Mesendoderm (in vitro differentiated cells): ENCODE measurements at regions not wholly inside any gene's neighbourhood (a gene's known extent, or its start where the extent isn't known, plus 50 kb on each side); places are given as distances from the start of the nearest gene placed in this dataset.

Experiments
- DNase-seq: peaks from one replicate; pipeline ENCODE4 v3.0.0; 2013
- H2AK5ac ChIP-seq: 2 replicates; pipeline ENCODE4 v1.6.1; 2013; ENCODE audit warnings: low read length, inconsistent platforms
- H2BK120ac ChIP-seq: 2 replicates; pipeline ENCODE4 v1.6.1; 2013; ENCODE audit warnings: low read depth, mild to moderate bottlenecking, low read length, moderate library complexity, mixed read lengths
- H2BK15ac ChIP-seq: replicated peaks from 2 replicates; pipeline ENCODE4 v1.6.1; 2013; ENCODE audit warnings: low read depth, mild to moderate bottlenecking, moderate library complexity
- H2BK5ac ChIP-seq: 2 replicates; pipeline ENCODE4 v1.6.1; 2013; ENCODE audit warnings: low read length, inconsistent platforms
- H3K18ac ChIP-seq: 2 replicates; pipeline ENCODE4 v1.6.1; 2013; ENCODE audit warnings: mild to moderate bottlenecking, low read length, mixed read lengths
- H3K23ac ChIP-seq: one replicate; pipeline ENCODE4 v1.6.1; 2013; ENCODE audit warnings: low read length
- H3K27ac ChIP-seq: 2 replicates; pipeline ENCODE4 v1.5.1; 2013; ENCODE audit warnings: low read depth, mild to moderate bottlenecking, inconsistent platforms, low read length, moderate library complexity
- H3K27me3 ChIP-seq: 2 replicates; pipeline ENCODE4 v1.6.1; 2013; ENCODE audit warnings: low read length, control low read depth, mild to moderate bottlenecking, inconsistent platforms; ENCODE audit not compliant: insufficient read depth, poor library complexity
- H3K36me3 ChIP-seq: 2 replicates; pipeline ENCODE4 v1.6.1; 2013; ENCODE audit warnings: low read length, inconsistent platforms; ENCODE audit not compliant: control insufficient read depth, insufficient read depth
- H3K4ac ChIP-seq: one replicate; pipeline ENCODE4 v1.6.1; 2013; ENCODE audit warnings: low read depth, mild to moderate bottlenecking, low read length, moderate library complexity
- H3K4me1 ChIP-seq: 2 replicates; pipeline ENCODE4 v1.6.1; 2013; ENCODE audit warnings: low read depth, low read length, inconsistent platforms; ENCODE audit not compliant: control insufficient read depth
- H3K4me2 ChIP-seq: 2 replicates; pipeline ENCODE4 v1.6.1; 2013; ENCODE audit warnings: low read length
- H3K4me3 ChIP-seq: 2 replicates; pipeline ENCODE4 v1.5.1; 2013; ENCODE audit warnings: mild to moderate bottlenecking, low read length
- H3K56ac ChIP-seq: one replicate; pipeline ENCODE4 v1.6.1; 2013; ENCODE audit warnings: low read length
- H3K79me1 ChIP-seq: 2 replicates; pipeline ENCODE4 v1.6.1; 2013; ENCODE audit warnings: low read length, inconsistent platforms
- H3K79me2 ChIP-seq: 2 replicates; pipeline ENCODE4 v1.6.1; 2013; ENCODE audit warnings: mild to moderate bottlenecking, low read length; ENCODE audit not compliant: control insufficient read depth, insufficient read depth
- H3K9ac ChIP-seq: 2 replicates; pipeline ENCODE4 v1.6.1; 2013; ENCODE audit warnings: low read length, inconsistent platforms
- H4K5ac ChIP-seq: one replicate; pipeline ENCODE4 v1.6.1; 2013; ENCODE audit warnings: low read length
- H4K8ac ChIP-seq: one replicate; pipeline ENCODE4 v1.6.1; 2013; ENCODE audit warnings: low read depth, mild to moderate bottlenecking, control low read depth, low read length, moderate library complexity
- WGBS: extraction: QIAGEN DNeasy Blood & Tissue Kit; methylation state at CpG from one replicate; pipeline ENCODE4 v1.1.7; 2013; ENCODE audit warnings: low lambda C conversion rate, missing lambda C conversion rate; ENCODE audit not compliant: insufficient coverage; ENCODE audit errors: extremely low coverage; 5-methylcytosine and 5-hydroxymethylcytosine counted together

DNA sequence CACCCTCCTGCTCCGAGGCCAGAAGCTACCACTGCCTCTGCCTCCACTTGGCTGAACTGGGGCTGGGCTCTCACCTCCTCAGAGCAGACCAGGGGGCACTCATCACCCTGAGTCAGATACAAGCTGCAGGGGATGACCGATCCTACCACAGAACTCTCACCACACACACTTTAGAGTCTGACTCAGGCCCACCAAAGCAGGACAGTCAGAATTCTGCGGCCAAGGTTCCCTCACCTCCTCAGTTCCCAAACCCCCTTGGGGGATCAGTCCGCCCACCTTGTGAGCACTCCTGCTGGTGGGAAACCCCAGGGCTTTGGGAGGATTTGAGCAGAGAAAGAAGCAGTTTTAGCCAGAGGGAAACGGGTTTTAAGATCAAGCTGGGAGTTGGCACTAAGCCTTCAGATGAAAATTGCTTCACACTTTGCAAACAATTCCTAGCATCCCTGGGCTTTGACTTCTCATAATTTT is 587.8 kb upstream of the JAG1 start:
- DNase-seq: peak; percentile 14
- Histone ChIP-seq H3K36me3 (no peaks in the 10 kb centered on the region), H4K8ac (no peak overlapping the region), H2BK5ac (no peak overlapping the region), H3K27ac (no peak overlapping the region), H3K4ac (no peak overlapping the region), H3K79me1 (no peaks in the 10 kb centered on the region), H3K4me3 (no peak overlapping the region), H3K27me3 (no peaks in the 10 kb centered on the region), H3K23ac (no peak overlapping the region), H3K4me1 (peaks cover 5% of the 10 kb centered on the region), H2AK5ac (no peak overlapping the region), H3K56ac (peak overlapping the region; percentile 51), H3K79me2 (no peaks in the 10 kb centered on the region), H2BK15ac (no peak overlapping the region), H4K5ac (no peak overlapping the region), H2BK120ac (no peak overlapping the region), H3K9ac (no peak overlapping the region), H3K4me2 (no peak overlapping the region), H3K18ac (no peak overlapping the region)
- no CpG with 5 or more reads among the region's 5 CpGs for WGBS

DNA sequence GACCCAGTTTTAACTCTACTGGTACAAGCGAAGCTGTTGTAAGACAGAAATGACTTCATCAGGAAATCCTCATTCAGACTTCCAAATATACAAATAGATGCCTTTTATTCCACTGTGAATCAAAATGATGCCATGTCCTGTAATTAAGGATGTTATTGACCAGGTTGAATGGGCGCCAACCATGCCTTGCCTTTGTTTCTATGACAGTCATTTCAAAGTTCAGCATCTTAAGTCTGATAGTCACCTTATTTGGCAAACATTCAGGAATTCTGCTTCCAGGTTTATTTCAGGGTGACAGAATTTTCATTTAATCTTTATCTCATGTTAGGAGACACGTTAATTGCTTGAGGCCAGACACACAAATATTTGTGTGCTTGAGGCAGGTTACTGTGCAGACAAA is 592.8 kb upstream of the JAG1 start:
- Histone ChIP-seq H3K4me2 (no peak overlapping the region), H3K79me2 (no peaks in the 10 kb centered on the region), H2BK15ac (no peak overlapping the region), H3K23ac (no peak overlapping the region), H3K4ac (no peak overlapping the region), H3K9ac (no peak overlapping the region), H3K79me1 (no peaks in the 10 kb centered on the region), H3K56ac (no peak overlapping the region), H2BK5ac (no peak overlapping the region), H3K18ac (peak overlapping the region; percentile 39), H4K8ac (no peak overlapping the region), H2AK5ac (no peak overlapping the region), H3K4me3 (no peak overlapping the region), H4K5ac (no peak overlapping the region), H3K27ac (no peak overlapping the region), H3K36me3 (no peaks in the 10 kb centered on the region), H3K4me1 (peaks cover 11% of the 10 kb centered on the region), H3K27me3 (no peaks in the 10 kb centered on the region), H2BK120ac (no peak overlapping the region)
- DNase-seq: no peak
- no CpG with 5 or more reads among the region's 3 CpGs for WGBS

DNA sequence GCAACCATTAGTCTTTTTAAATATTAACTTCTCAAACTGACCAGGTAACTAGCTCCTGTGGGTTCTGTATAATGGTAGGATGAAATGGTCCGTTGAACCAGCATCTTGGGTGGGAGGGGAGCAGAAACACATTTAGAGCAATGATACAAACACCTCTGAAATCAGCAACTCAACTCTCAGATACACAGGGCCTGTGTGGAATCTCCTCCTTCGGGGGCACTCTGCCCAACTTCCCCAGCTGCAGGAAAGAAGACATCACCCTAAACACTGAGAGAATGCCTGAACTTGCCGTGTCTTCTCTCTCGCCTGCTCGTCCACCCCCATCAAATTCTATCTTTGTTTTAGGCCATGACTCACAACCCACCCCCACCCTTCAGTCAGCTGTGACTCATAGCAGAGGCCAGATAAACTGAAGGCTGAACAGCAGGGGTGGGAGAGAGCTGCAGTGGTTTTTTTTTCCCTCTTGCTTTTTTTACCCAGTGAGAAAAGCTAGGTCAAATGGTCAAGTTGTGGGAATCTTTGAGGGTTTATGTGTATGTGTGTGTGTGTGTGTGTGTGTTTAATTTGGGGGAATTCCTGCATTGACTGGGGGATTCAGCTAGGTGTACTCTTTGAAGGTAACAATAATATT is 593.4 kb upstream of the JAG1 start:
- H3K36me3 ChIP-seq: no peaks in the 10 kb centered on the region
- H3K27me3 ChIP-seq: no peaks in the 10 kb centered on the region
- H3K23ac ChIP-seq: no peak overlapping the region
- H3K79me1 ChIP-seq: no peaks in the 10 kb centered on the region
- H4K8ac ChIP-seq: no peak overlapping the region
- H2BK5ac ChIP-seq: no peak overlapping the region
- H3K4me3 ChIP-seq: no peak overlapping the region
- H3K4me2 ChIP-seq: no peak overlapping the region
- peak; percentile 96 for DNase-seq
- no peak overlapping the region for H2AK5ac ChIP-seq
- no peak overlapping the region for H4K5ac ChIP-seq
- no CpG with 5 or more reads among the region's 5 CpGs for WGBS
- no peak overlapping the region for H3K9ac ChIP-seq
- H3K79me2 ChIP-seq: no peaks in the 10 kb centered on the region
- H3K27ac ChIP-seq: peak overlapping the region; percentile 30
- peak overlapping the region; percentile 51 for H3K56ac ChIP-seq
- peaks cover 10% of the 10 kb centered on the region for H3K4me1 ChIP-seq
- peak overlapping the region; percentile 82 for H3K18ac ChIP-seq
- no peak overlapping the region for H2BK120ac ChIP-seq
- H2BK15ac ChIP-seq: no peak overlapping the region
- H3K4ac ChIP-seq: no peak overlapping the region

- H3K23ac ChIP-seq: no peak overlapping the region
- WGBS: no CpG with 5 or more reads among the region's 4 CpGs
- peaks cover 10% of the 10 kb centered on the region for H3K4me1 ChIP-seq
- no peak overlapping the region for H3K9ac ChIP-seq
- no peak overlapping the region for H4K8ac ChIP-seq
- H2AK5ac ChIP-seq: peak overlapping the region; percentile 28
- no peak overlapping the region for H3K4me2 ChIP-seq
- H2BK5ac ChIP-seq: peak overlapping the region; percentile 6
- no peaks in the 10 kb centered on the region for H3K79me2 ChIP-seq
- H3K27ac ChIP-seq: peak overlapping the region; percentile 6
- H4K5ac ChIP-seq: no peak overlapping the region
- H3K27me3 ChIP-seq: no peaks in the 10 kb centered on the region
- peak overlapping the region; percentile 68 for H3K56ac ChIP-seq
- no peak overlapping the region for H3K4ac ChIP-seq
- no peaks in the 10 kb centered on the region for H3K36me3 ChIP-seq
- DNase-seq: peak; percentile 26
- H2BK15ac ChIP-seq: peak overlapping the region; percentile 21
- H2BK120ac ChIP-seq: no peak overlapping the region
- peak overlapping the region; percentile 20 for H3K18ac ChIP-seq
- H3K4me3 ChIP-seq: no peak overlapping the region
- H3K79me1 ChIP-seq: no peaks in the 10 kb centered on the region
These were observed 594.0 kb upstream of the JAG1 start for GRCh38 chr20:11267762-11268335.

- Histone ChIP-seq H3K79me1 (no peaks in the 10 kb centered on the region), H2BK120ac (no peak overlapping the region), H3K4me3 (no peak overlapping the region), H2BK15ac (no peak overlapping the region), H2AK5ac (no peak overlapping the region), H3K27me3 (no peaks in the 10 kb centered on the region), H3K36me3 (no peaks in the 10 kb centered on the region), H4K8ac (no peak overlapping the region), H3K18ac (no peak overlapping the region), H3K56ac (no peak overlapping the region), H2BK5ac (no peak overlapping the region), H3K27ac (no peak overlapping the region), H3K9ac (no peak overlapping the region), H3K4ac (no peak overlapping the region), H4K5ac (no peak overlapping the region), H3K4me1 (peaks cover 10% of the 10 kb centered on the region), H3K23ac (no peak overlapping the region), H3K79me2 (no peaks in the 10 kb centered on the region), H3K4me2 (no peak overlapping the region)
- peak; percentile 64 for DNase-seq
- no CpG with 5 or more reads among the region's 5 CpGs for WGBS
These were observed 596.8 kb upstream of the JAG1 start for GRCh38 chr20:11270566-11270965.

- no peak overlapping the region for H2BK5ac ChIP-seq
- H4K8ac ChIP-seq: no peak overlapping the region
- H3K9ac ChIP-seq: no peak overlapping the region
- no peaks in the 10 kb centered on the region for H3K36me3 ChIP-seq
- peak; percentile 85 for DNase-seq
- no peaks in the 10 kb centered on the region for H3K79me2 ChIP-seq
- no peak overlapping the region for H3K4me3 ChIP-seq
- no peak overlapping the region for H4K5ac ChIP-seq
- no peaks in the 10 kb centered on the region for H3K27me3 ChIP-seq
- H3K4ac ChIP-seq: no peak overlapping the region
- H3K27ac ChIP-seq: no peak overlapping the region
- H3K18ac ChIP-seq: no peak overlapping the region
- no peak overlapping the region for H2BK120ac ChIP-seq
- H3K56ac ChIP-seq: no peak overlapping the region
- no CpG with 5 or more reads among the region's 6 CpGs for WGBS
- no peak overlapping the region for H2BK15ac ChIP-seq
- H3K4me2 ChIP-seq: no peak overlapping the region
- peaks cover 10% of the 10 kb centered on the region for H3K4me1 ChIP-seq
- no peak overlapping the region for H3K23ac ChIP-seq
- H2AK5ac ChIP-seq: no peak overlapping the region
- no peaks in the 10 kb centered on the region for H3K79me1 ChIP-seq
These were observed 597.5 kb upstream of the JAG1 start for GRCh38 chr20:11271319-11271718.
